ENCODE measurements at regions not wholly inside any gene's neighbourhood (a gene's known extent, or its start where the extent isn't known, plus 50 kb on each side); places are given as distances from the start of the nearest gene placed in this dataset.
A peak's percentile ranks its signal among the peaks of the same experiment; 100 is the strongest.
"Not testable (repeated sequence)": the region's sequence is repeated elsewhere in the genome, so short reads cannot be mapped to it uniquely, and the experiment has no call there.

GRCh38 chr5:155780260-155780659 is 546.7 kb upstream of the SGCD start:
- Mint-ChIP-seq H3K27ac (no peak overlapping the region), H3K9me3 (no peaks in the 10 kb centered on the region), H3K4me1 (ENCODE audit: low read depth in 2 of 2) (no peaks in the 10 kb centered on the region), H3K4me3 (no peak overlapping the region), H3K27me3 (no peaks in the 10 kb centered on the region), H3K36me3 (no peaks in the 10 kb centered on the region)
- ATAC-seq, result no peak
- DNase-seq (ENCODE audit: low spot score), result no peak

- H3K4me1 Mint-ChIP-seq (ENCODE audit: low read depth in 2 of 2), result no peaks in the 10 kb centered on the region
- no peak overlapping the region for H3K4me3 Mint-ChIP-seq
- no peak for DNase-seq (ENCODE audit: low spot score)
- no peaks in the 10 kb centered on the region for H3K9me3 Mint-ChIP-seq
- H3K27me3 Mint-ChIP-seq, result no peaks in the 10 kb centered on the region
- ATAC-seq, result no peak
- no peaks in the 10 kb centered on the region for H3K36me3 Mint-ChIP-seq
- no peak overlapping the region for H3K27ac Mint-ChIP-seq
Observed at GRCh38 chr5:155783246-155783645, 543.7 kb upstream of the SGCD start.

GRCh38 chr5:155783791-155784190 is 543.2 kb upstream of the SGCD start:
- no peak overlapping the region for H3K27ac Mint-ChIP-seq
- no peaks in the 10 kb centered on the region for H3K4me1 Mint-ChIP-seq (ENCODE audit: low read depth in 2 of 2)
- no peaks in the 10 kb centered on the region for H3K36me3 Mint-ChIP-seq
- H3K27me3 Mint-ChIP-seq, result no peaks in the 10 kb centered on the region
- H3K4me3 Mint-ChIP-seq, result no peak overlapping the region
- no peak for ATAC-seq
- DNase-seq (ENCODE audit: low spot score), result no peak
- peaks cover 2% of the 10 kb centered on the region for H3K9me3 Mint-ChIP-seq

- DNase-seq (ENCODE audit: low spot score) (no peak), ATAC-seq (no peak)
- no peaks in the 10 kb centered on the region for H3K4me1 Mint-ChIP-seq (ENCODE audit: low read depth in 2 of 2)
- H3K9me3 Mint-ChIP-seq, result peaks cover 4% of the 10 kb centered on the region
- H3K27me3 Mint-ChIP-seq, result no peaks in the 10 kb centered on the region
- H3K27ac Mint-ChIP-seq, result no peak overlapping the region
- no peaks in the 10 kb centered on the region for H3K36me3 Mint-ChIP-seq
- H3K4me3 Mint-ChIP-seq, result no peak overlapping the region
Observed at GRCh38 chr5:155786108-155786507, 540.9 kb upstream of the SGCD start.

- peaks cover 17% of the 10 kb centered on the region for H3K9me3 Mint-ChIP-seq
- DNase-seq (ENCODE audit: low spot score) (no peak), ATAC-seq (no peak)
- no peaks in the 10 kb centered on the region for H3K4me1 Mint-ChIP-seq (ENCODE audit: low read depth in 2 of 2)
- no peak overlapping the region for H3K4me3 Mint-ChIP-seq
- no peak overlapping the region for H3K27ac Mint-ChIP-seq
- H3K27me3 Mint-ChIP-seq, result no peaks in the 10 kb centered on the region
- H3K36me3 Mint-ChIP-seq, result peaks cover 24% of the 10 kb centered on the region
Observed at GRCh38 chr5:155792873-155793272, 534.1 kb upstream of the SGCD start.

GRCh38 chr5:155794795-155795194 is 532.2 kb upstream of the SGCD start:
- Mint-ChIP-seq H3K4me1 (ENCODE audit: low read depth in 2 of 2) (no peaks in the 10 kb centered on the region), H3K36me3 (peaks cover 24% of the 10 kb centered on the region), H3K27me3 (no peaks in the 10 kb centered on the region), H3K27ac (no peak overlapping the region), H3K4me3 (no peak overlapping the region), H3K9me3 (peaks cover 15% of the 10 kb centered on the region)
- DNase-seq (ENCODE audit: low spot score), result no peak
- ATAC-seq, result no peak

GRCh38 chr5:155799308-155799707 is 527.7 kb upstream of the SGCD start:
- peaks cover 9% of the 10 kb centered on the region for H3K36me3 Mint-ChIP-seq
- H3K4me3 Mint-ChIP-seq, result no peak overlapping the region
- ATAC-seq (no peak), DNase-seq (ENCODE audit: low spot score) (no peak)
- no peaks in the 10 kb centered on the region for H3K4me1 Mint-ChIP-seq (ENCODE audit: low read depth in 2 of 2)
- no peak overlapping the region for H3K27ac Mint-ChIP-seq
- no peaks in the 10 kb centered on the region for H3K27me3 Mint-ChIP-seq
- H3K9me3 Mint-ChIP-seq, result peaks cover 7% of the 10 kb centered on the region

GRCh38 chr5:155807884-155808576 is 518.9 kb upstream of the SGCD start:
- Mint-ChIP-seq H3K27me3 (no peaks in the 10 kb centered on the region), H3K4me1 (ENCODE audit: low read depth in 2 of 2) (no peaks in the 10 kb centered on the region), H3K9me3 (peaks cover 3% of the 10 kb centered on the region), H3K27ac (no peak overlapping the region), H3K36me3 (no peaks in the 10 kb centered on the region), H3K4me3 (no peak overlapping the region)
- ATAC-seq (no peak), DNase-seq (ENCODE audit: low spot score) (no peak)

- peaks cover 0 to 2% of the 10 kb centered on the region in 2 donors for H3K27me3 Mint-ChIP-seq
- ATAC-seq (no peak), DNase-seq (ENCODE audit: low spot score) (no peak)
- no peak overlapping the region for H3K27ac Mint-ChIP-seq
- H3K36me3 Mint-ChIP-seq, result no peaks in the 10 kb centered on the region
- no peaks in the 10 kb centered on the region for H3K4me1 Mint-ChIP-seq (ENCODE audit: low read depth in 2 of 2)
- H3K9me3 Mint-ChIP-seq, result peaks cover 9% of the 10 kb centered on the region
- H3K4me3 Mint-ChIP-seq, result no peak overlapping the region
Observed at GRCh38 chr5:155815248-155815647, 511.7 kb upstream of the SGCD start.

GRCh38 chr5:155822177-155822576 is 504.8 kb upstream of the SGCD start:
- Mint-ChIP-seq H3K4me3 (no peak overlapping the region), H3K4me1 (ENCODE audit: low read depth in 2 of 2) (no peaks in the 10 kb centered on the region), H3K9me3 (peaks cover 9% of the 10 kb centered on the region), H3K27ac (no peak overlapping the region), H3K27me3 (no peaks in the 10 kb centered on the region), H3K36me3 (no peaks in the 10 kb centered on the region)
- ATAC-seq (no peak), DNase-seq (ENCODE audit: low spot score) (no peak)

- DNase-seq (ENCODE audit: low spot score), result no peak
- peaks cover 5% of the 10 kb centered on the region for H3K9me3 Mint-ChIP-seq
- H3K36me3 Mint-ChIP-seq, result no peaks in the 10 kb centered on the region
- H3K27me3 Mint-ChIP-seq, result no peaks in the 10 kb centered on the region
- H3K27ac Mint-ChIP-seq, result no peak overlapping the region
- peaks cover 0 to 5% of the 10 kb centered on the region in 2 donors for H3K4me1 Mint-ChIP-seq (ENCODE audit: low read depth in 2 of 2)
- H3K4me3 Mint-ChIP-seq, result no peak overlapping the region
- ATAC-seq, result no peak
Observed at GRCh38 chr5:155826611-155827507, 500.1 kb upstream of the SGCD start.

GRCh38 chr5:155827508-155827815 is 499.5 kb upstream of the SGCD start:
- not testable (repeated sequence) for H3K4me1 Mint-ChIP-seq (ENCODE audit: low read depth in 2 of 2); H3K9me3 Mint-ChIP-seq; H3K27me3 Mint-ChIP-seq; H3K36me3 Mint-ChIP-seq; ATAC-seq; DNase-seq (ENCODE audit: low spot score); H3K27ac Mint-ChIP-seq; H3K4me3 Mint-ChIP-seq

GRCh38 chr5:155827949-155828348 is 499.0 kb upstream of the SGCD start:
- peaks cover 5% of the 10 kb centered on the region for H3K9me3 Mint-ChIP-seq
- ATAC-seq (peak in 1 of 2 donors; percentile 78), DNase-seq (ENCODE audit: low spot score) (no peak)
- no peaks in the 10 kb centered on the region for H3K27me3 Mint-ChIP-seq
- H3K36me3 Mint-ChIP-seq, result no peaks in the 10 kb centered on the region
- no peak overlapping the region for H3K4me3 Mint-ChIP-seq
- H3K27ac Mint-ChIP-seq, result no peak overlapping the region
- H3K4me1 Mint-ChIP-seq (ENCODE audit: low read depth in 2 of 2), result peaks cover 0 to 5% of the 10 kb centered on the region in 2 donors

- H3K27ac Mint-ChIP-seq, result no peak overlapping the region
Observed at GRCh38 chr5:155831491-155831890, 495.5 kb upstream of the SGCD start.

More at GRCh38 chr5:155831491-155831890, 495.5 kb upstream of the SGCD start:
- no peak for ATAC-seq
- no peak overlapping the region for H3K4me3 Mint-ChIP-seq
- H3K9me3 Mint-ChIP-seq, result peaks cover 2% of the 10 kb centered on the region
- DNase-seq (ENCODE audit: low spot score), result no peak
- peaks cover 0 to 11% of the 10 kb centered on the region in 2 donors for H3K4me1 Mint-ChIP-seq (ENCODE audit: low read depth in 2 of 2)
- no peaks in the 10 kb centered on the region for H3K27me3 Mint-ChIP-seq
- no peaks in the 10 kb centered on the region for H3K36me3 Mint-ChIP-seq

All from natural killer cell treated with Interleukin-12 subunit alpha and Interleukin-12 subunit beta and Interleukin-15 and Interleukin-18, amount 100 ng/mL, for 72 hours (primary cell).